SU-DHL-6 (cell line): ENCODE measurements at regions not wholly inside any gene's neighbourhood (a gene's known extent, or its start where the extent isn't known, plus 50 kb on each side); places are given as distances from the start of the nearest gene placed in this dataset.
"Not testable (repeated sequence)": the region's sequence is repeated elsewhere in the genome, so short reads cannot be mapped to it uniquely, and the experiment has no call there.

Experiments
- H2AFZ ChIP-seq: fragments of 200-600 bp; sonication (generic); 2 replicates; pipeline ENCODE4 v1.6.1; 2014; ENCODE audit warnings: low read depth, mild to moderate bottlenecking, moderate library complexity, mixed read lengths, antibody characterized with exemption, low read length; ENCODE audit not compliant: severe bottlenecking
- H3F3A ChIP-seq: fragments of 200-600 bp; shearing (Covaris generic); 2 replicates; pipeline ENCODE4 v1.6.0; 2016; ENCODE audit warnings: antibody characterized with exemption, mild to moderate bottlenecking; ENCODE audit not compliant: insufficient read depth
- H3K27ac ChIP-seq: fragments of 200-600 bp; sonication (generic); 2 replicates; pipeline ENCODE4 v1.5.1; 2016; ENCODE audit warnings: low read depth, mild to moderate bottlenecking, low read length, moderate library complexity, mixed read lengths
- H3K27me3 ChIP-seq: fragments of 200-600 bp; sonication (generic), shearing (Covaris generic); 2 replicates; pipeline ENCODE4 v1.6.0; 2014; ENCODE audit warnings: mild to moderate bottlenecking, low read length
- H3K36me3 ChIP-seq: fragments of 200-600 bp; sonication (generic); 2 replicates; pipeline ENCODE4 v1.6.1; 2014; ENCODE audit warnings: mild to moderate bottlenecking, low read length, mixed read lengths
- H3K4me2 ChIP-seq: fragments of 300-600, 200-600 bp; shearing (Covaris generic), sonication (generic); 2 replicates; pipeline ENCODE4 v1.6.0; 2014; ENCODE audit warnings: low read length, low read depth, mild to moderate bottlenecking; ENCODE audit not compliant: poor library complexity, severe bottlenecking
- H3K4me3 ChIP-seq: fragments of 200-600 bp; sonication (generic); 2 replicates; pipeline ENCODE4 v1.5.1; 2014; ENCODE audit warnings: antibody characterized with exemption, low read length, mild to moderate bottlenecking, mixed read lengths; ENCODE audit not compliant: insufficient read depth, poor library complexity, severe bottlenecking
- H3K79me2 ChIP-seq: fragments of 200-600 bp; sonication (generic); 2 replicates; pipeline ENCODE4 v1.6.1; 2014; ENCODE audit warnings: mild to moderate bottlenecking, low read length, moderate library complexity; ENCODE audit not compliant: insufficient read depth
- H3K9ac ChIP-seq: fragments of 200-600 bp; sonication (generic); 2 replicates; pipeline ENCODE4 v1.7.0; 2014; ENCODE audit warnings: mild to moderate bottlenecking, low read length
- H3K9me2 ChIP-seq: fragments of 200-600 bp; sonication (generic); replicated peaks from 2 replicates; pipeline ENCODE4 v1.6.1; 2014; ENCODE audit warnings: low read length; ENCODE audit not compliant: insufficient read depth
- H3K9me3 ChIP-seq: fragments of 200-600 bp; sonication (generic); 2 replicates; pipeline ENCODE4 v1.6.1; 2014; ENCODE audit warnings: low read length, mixed read lengths; ENCODE audit not compliant: insufficient read depth
- H4K20me1 ChIP-seq: fragments of 200-600 bp; sonication (generic); 2 replicates; pipeline ENCODE4 v1.6.1; 2014; ENCODE audit warnings: low read depth, mild to moderate bottlenecking, antibody characterized with exemption, low read length, moderate library complexity, mixed read lengths
- CTCF ChIP-seq: fragments of 200-600 bp; sonication (generic); IDR thresholded peaks from one replicate; pipeline ENCODE4 v1.5.1; 2017; ENCODE audit warnings: antibody characterized with exemption, mild to moderate bottlenecking, low read length, moderate library complexity; ENCODE audit not compliant: insufficient read depth, poor library complexity, severe bottlenecking
- EZH2phosphoT487 ChIP-seq: fragments of 200-600 bp; sonication (generic), shearing (Covaris generic); conservative IDR thresholded peaks from 2 replicates; pipeline ENCODE4 v1.6.1; 2018; ENCODE audit warnings: mild to moderate bottlenecking, antibody characterized with exemption, low read length, moderate library complexity, mixed read lengths

DNA sequence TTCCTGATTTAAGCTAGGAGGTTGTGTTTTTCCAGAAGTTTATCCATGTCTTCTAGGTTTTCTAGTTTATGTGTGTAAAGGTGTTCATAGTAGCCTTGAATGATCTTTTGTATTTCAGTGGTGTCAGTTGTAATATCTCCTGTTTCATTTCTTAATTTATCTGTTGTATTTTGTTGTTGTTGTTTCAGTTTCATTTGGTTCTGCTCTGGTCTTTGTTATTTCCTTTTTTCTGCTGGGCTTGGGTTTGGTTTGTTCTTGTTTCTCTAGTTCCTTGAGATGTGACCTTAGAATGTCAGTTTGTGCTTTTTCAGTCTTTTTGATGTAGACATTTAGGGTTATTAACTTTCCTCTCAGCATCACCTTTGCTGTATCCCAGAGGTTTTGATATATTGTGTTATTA, 62.8 kb downstream of the SCP2D1 start:
- not testable (repeated sequence) for H3K4me2 ChIP-seq, H3K36me3 ChIP-seq, H3K27me3 ChIP-seq, H3K9me2 ChIP-seq, H3K27ac ChIP-seq, H3K9me3 ChIP-seq, H4K20me1 ChIP-seq, H2AFZ ChIP-seq, H3K79me2 ChIP-seq, H3F3A ChIP-seq, H3K4me3 ChIP-seq, H3K9ac ChIP-seq

- H3K27ac ChIP-seq: no peak overlapping the region
Observed at GRCh38 chr20:18879262-18879661, 65.7 kb downstream of the SCP2D1 start.

DNA sequence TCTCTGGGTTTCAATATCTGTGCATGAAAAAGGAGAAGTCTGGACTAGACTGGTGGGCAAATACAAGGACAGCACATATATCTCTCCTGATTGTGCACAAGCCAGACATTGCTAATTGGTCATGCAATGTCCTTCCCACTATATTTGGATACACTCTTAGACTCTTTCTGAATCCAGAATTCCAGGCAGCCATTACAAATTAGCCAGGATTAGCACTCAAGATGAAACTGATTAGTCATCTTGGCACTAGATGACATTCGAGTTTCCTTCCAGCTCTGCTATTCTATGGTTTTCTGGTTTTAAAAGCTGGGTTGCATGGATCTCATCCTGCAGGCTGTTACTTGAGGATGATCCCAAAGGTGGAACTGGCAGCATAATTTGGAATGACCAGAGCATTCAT, 73.2 kb downstream of the SCP2D1 start:
- no peaks in the 10 kb centered on the region for H3K36me3 ChIP-seq
- H3K4me2 ChIP-seq: no peak overlapping the region
- no peaks in the 10 kb centered on the region for H3K9me3 ChIP-seq
- H3K4me3 ChIP-seq: no peak overlapping the region
- H3K27me3 ChIP-seq: no peaks in the 10 kb centered on the region
- no peaks in the 10 kb centered on the region for H3K79me2 ChIP-seq
- H4K20me1 ChIP-seq: no peaks in the 10 kb centered on the region
- H3K27ac ChIP-seq: no peak overlapping the region
- no peaks in the 10 kb centered on the region for H3F3A ChIP-seq
- H2AFZ ChIP-seq: no peak overlapping the region
- H3K9ac ChIP-seq: no peak overlapping the region
- no peak for TF ChIP-seq EZH2phosphoT487
- no peak for TF ChIP-seq CTCF
- H3K9me2 ChIP-seq: no peaks in the 10 kb centered on the region

More at GRCh38 chr20:18879262-18879661, 65.7 kb downstream of the SCP2D1 start:
- Histone ChIP-seq H3K79me2 (no peaks in the 10 kb centered on the region), H2AFZ (no peak overlapping the region), H3F3A (no peaks in the 10 kb centered on the region), H4K20me1 (no peaks in the 10 kb centered on the region), H3K9me3 (no peaks in the 10 kb centered on the region), H3K9me2 (no peaks in the 10 kb centered on the region), H3K4me2 (no peak overlapping the region), H3K4me3 (no peak overlapping the region), H3K9ac (no peak overlapping the region), H3K36me3 (no peaks in the 10 kb centered on the region), H3K27me3 (no peaks in the 10 kb centered on the region)
- TF ChIP-seq CTCF (no peak), EZH2phosphoT487 (no peak)

- Histone ChIP-seq H3F3A (no peaks in the 10 kb centered on the region), H3K4me2 (no peak overlapping the region), H3K79me2 (no peaks in the 10 kb centered on the region), H3K27me3 (no peaks in the 10 kb centered on the region), H3K4me3 (no peak overlapping the region), H4K20me1 (no peaks in the 10 kb centered on the region), H2AFZ (no peak overlapping the region), H3K9ac (no peak overlapping the region), H3K9me3 (no peaks in the 10 kb centered on the region), H3K27ac (no peak overlapping the region), H3K9me2 (no peaks in the 10 kb centered on the region), H3K36me3 (no peaks in the 10 kb centered on the region)
- no peak for TF ChIP-seq CTCF
- TF ChIP-seq EZH2phosphoT487: no peak
Observed at GRCh38 chr20:18901980-18902737, 88.6 kb downstream of the SCP2D1 start.
